GM04503 (cell line): ENCODE measurements at regions not wholly inside any gene's neighbourhood (a gene's known extent, or its start where the extent isn't known, plus 50 kb on each side); places are given as distances from the start of the nearest gene placed in this dataset.
"Not testable (repeated sequence)": the region's sequence is repeated elsewhere in the genome, so short reads cannot be mapped to it uniquely, and the experiment has no call there.

ENCODE experiments used
- DNase-seq: peaks from one replicate; pipeline ENCODE4 v3.0.0-alpha.2; 2012; ENCODE audit warnings: low read depth

GRCh38 chr3:110955301-110955880 is 116.2 kb upstream of the NECTIN3 start:
- no peak for DNase-seq

- no peak for DNase-seq
Observed at GRCh38 chr3:110956081-110956480, 115.5 kb upstream of the NECTIN3 start.

GRCh38 chr3:110957247-110958025 is 114.2 kb upstream of the NECTIN3 start:
- DNase-seq: no peak

GRCh38 chr3:110958313-110959147 is 113.1 kb upstream of the NECTIN3 start:
- no peak for DNase-seq

- no peak for DNase-seq
Observed at GRCh38 chr3:110965976-110966375, 105.6 kb upstream of the NECTIN3 start.

- DNase-seq: no peak
Observed at GRCh38 chr3:110966966-110967663, 104.5 kb upstream of the NECTIN3 start.

- DNase-seq: no peak
Observed at GRCh38 chr3:110968076-110968475, 103.5 kb upstream of the NECTIN3 start.

- DNase-seq: no peak
Observed at GRCh38 chr3:110969229-110970211, 102.1 kb upstream of the NECTIN3 start.

GRCh38 chr3:110971010-110971601 is 100.5 kb upstream of the NECTIN3 start:
- DNase-seq: no peak

GRCh38 chr3:110973263-110973895 is 98.2 kb upstream of the NECTIN3 start:
- DNase-seq: no peak

- DNase-seq: no peak
Observed at GRCh38 chr3:110974902-110975301, 96.7 kb upstream of the NECTIN3 start.

GRCh38 chr3:110984456-110985250 is 87.0 kb upstream of the NECTIN3 start:
- DNase-seq: peak; percentile 0

- no peak for DNase-seq
Observed at GRCh38 chr3:110989446-110989845, 82.2 kb upstream of the NECTIN3 start.

- DNase-seq: peak; percentile 43
Observed at GRCh38 chr3:110995461-110996231, 76.0 kb upstream of the NECTIN3 start.

GRCh38 chr3:110998766-110999165 is 72.8 kb upstream of the NECTIN3 start:
- DNase-seq: not testable (repeated sequence)

- not testable (repeated sequence) for DNase-seq
Observed at GRCh38 chr3:111006485-111006884, 65.1 kb upstream of the NECTIN3 start.

- DNase-seq: no peak
Observed at GRCh38 chr3:111012388-111013248, 59.0 kb upstream of the NECTIN3 start.
